H1 (cell line): ENCODE measurements at regions not wholly inside any gene's neighbourhood (a gene's known extent, or its start where the extent isn't known, plus 50 kb on each side); places are given as distances from the start of the nearest gene placed in this dataset.

ENCODE experiments used
- CTCF ChIA-PET: fragments of 300-600 bp; sonication (Branson Sonifier 250); formaldehyde crosslinking; loops from one replicate; lab custom pipeline; 2021; ENCODE audit not compliant: partially characterized antibody; lab: Charles Lee
- POLR2A ChIA-PET: fragments of 300-600 bp; sonication (Branson Sonifier 250); formaldehyde crosslinking; loops from one replicate; lab custom pipeline; 2021; ENCODE audit warnings: inconsistent platforms; ENCODE audit not compliant: partially characterized antibody; lab: Charles Lee
- DNase-seq, 2 experiments: peaks; one replicate each; pipeline versions ENCODE4 v3.0.0 to v3.0.0-alpha.2; 2010 to 2022; ENCODE audit warnings: low spot score in 2 of 2, low read depth in 1 of 2, mixed read lengths in 1 of 2
- FAIRE-seq: peaks from 2 replicates; lab custom pipeline; 2011; peaks lifted over from hg19 to GRCh38; lab: Jason Lieb, UNC
- H2AFZ ChIP-seq: 2 replicates; pipeline ENCODE4 v1.8.1; 2012; ENCODE audit warnings: low read length, inconsistent platforms
- H2AK5ac ChIP-seq: 2 replicates; pipeline ENCODE4 v1.6.1; 2013; ENCODE audit warnings: low read depth, low read length
- H2BK120ac ChIP-seq: replicated peaks from 2 replicates; pipeline ENCODE3; 2013; ENCODE audit warnings: low read depth, low read length, inconsistent platforms
- H2BK12ac ChIP-seq: 2 replicates; pipeline ENCODE4 v1.6.1; 2013; ENCODE audit warnings: low read depth, low read length
- H2BK15ac ChIP-seq: 2 replicates; pipeline ENCODE4 v1.6.1; 2013; ENCODE audit warnings: low read length
- H2BK20ac ChIP-seq: 2 replicates; pipeline ENCODE4 v1.6.1; 2013; ENCODE audit warnings: low read length
- H2BK5ac ChIP-seq: 2 replicates; pipeline ENCODE4 v1.6.1; 2013; ENCODE audit warnings: low read depth, low read length
- H3K14ac ChIP-seq: 2 replicates; pipeline ENCODE4 v1.6.1; 2013; ENCODE audit warnings: inconsistent platforms; ENCODE audit not compliant: insufficient read length
- H3K18ac ChIP-seq: 2 replicates; pipeline ENCODE4 v1.6.1; 2013; ENCODE audit warnings: low read length; ENCODE audit errors: extremely low read depth
- H3K23ac ChIP-seq: 2 replicates; pipeline ENCODE4 v1.6.1; 2013; ENCODE audit warnings: inconsistent platforms; ENCODE audit not compliant: insufficient read length
- H3K23me2 ChIP-seq: 2 replicates; pipeline ENCODE4 v1.6.1; 2013; ENCODE audit warnings: low read depth, low read length
- H3K27ac ChIP-seq: 2 replicates; pipeline ENCODE4 v1.6.1; 2011; ENCODE audit warnings: low read depth, low read length, inconsistent platforms
- H3K27me3 ChIP-seq, 4 experiments: replicated peaks in 1 of 4; 1 replicate in 1 of 4; 2 replicates in 3 of 4; pipeline versions ENCODE4 v1.6.1 to v1.8.1; 2011 to 2013; ENCODE audit warnings: low read length in 3 of 4, mild to moderate bottlenecking in 3 of 4, inconsistent platforms in 2 of 4, mixed read lengths in 2 of 4, moderate library complexity in 1 of 4; ENCODE audit not compliant: control insufficient read depth in 3 of 4, insufficient read depth in 3 of 4; ENCODE audit errors: extremely low read depth in 1 of 4
- H3K36me3 ChIP-seq, 4 experiments: 2 replicates each; pipeline versions ENCODE4 v1.6.1 to v1.8.1; 2011 to 2013; ENCODE audit warnings: mild to moderate bottlenecking in 4 of 4, low read length in 3 of 4, moderate library complexity in 2 of 4, control low read depth in 1 of 4, inconsistent platforms in 1 of 4; ENCODE audit not compliant: insufficient read depth in 4 of 4, control insufficient read depth in 2 of 4
- H3K4ac ChIP-seq: replicated peaks from 2 replicates; pipeline ENCODE3; 2013; ENCODE audit warnings: low read length, low read depth, mixed read lengths, inconsistent platforms; ENCODE audit not compliant: insufficient read length
- H3K4me1 ChIP-seq, 4 experiments: replicated peaks in 1 of 4; 1 replicate in 1 of 4; 2 replicates in 3 of 4; pipeline versions ENCODE4 v1.6.1 to v1.8.1; 2011 to 2013; ENCODE audit warnings: low read length in 3 of 4, inconsistent platforms in 2 of 4, mixed read lengths in 1 of 4; ENCODE audit not compliant: insufficient read depth in 4 of 4, control insufficient read depth in 3 of 4
- H3K4me2 ChIP-seq, 2 experiments: 2 replicates each; pipeline versions ENCODE4 v1.6.1 to v1.8.1; 2011 to 2013; ENCODE audit warnings: low read depth in 2 of 2, low read length in 2 of 2, control low read depth in 1 of 2, inconsistent platforms in 1 of 2, mild to moderate bottlenecking in 1 of 2; ENCODE audit not compliant: insufficient read depth in 1 of 2
- H3K4me3 ChIP-seq, 4 experiments: fragments of 200-600, 300-600 bp in 1 of 4; sonication (generic), shearing (Covaris generic), sonication (Bioruptor Twin) in 1 of 4; 2 replicates each; pipeline versions ENCODE4 v1.5.1 to v1.8.1; 2011 to 2016; ENCODE audit warnings: low read length in 4 of 4, low read depth in 3 of 4, control low read depth in 2 of 4, inconsistent platforms in 2 of 4, mild to moderate bottlenecking in 2 of 4, mixed read lengths in 1 of 4, moderate library complexity in 1 of 4; ENCODE audit not compliant: insufficient read depth in 2 of 4; ENCODE audit errors: extremely low read depth in 1 of 4
- H3K56ac ChIP-seq: replicated peaks from 2 replicates; pipeline ENCODE3; 2013; ENCODE audit warnings: low read depth, mild to moderate bottlenecking, mixed read lengths, low read length, inconsistent platforms; ENCODE audit not compliant: insufficient read length
- H3K79me1 ChIP-seq: 2 replicates; pipeline ENCODE4 v1.6.1; 2013; ENCODE audit warnings: low read depth, low read length, control low read depth
- H3K79me2 ChIP-seq, 2 experiments: 2 replicates each; pipeline versions ENCODE4 v1.6.1 to v1.8.1; 2012 to 2013; ENCODE audit warnings: low read length in 2 of 2, mild to moderate bottlenecking in 2 of 2, inconsistent platforms in 1 of 2; ENCODE audit not compliant: insufficient read depth in 2 of 2, control insufficient read depth in 1 of 2
- H3K9ac ChIP-seq, 4 experiments: replicated peaks in 1 of 4; 1 replicate in 1 of 4; 2 replicates in 3 of 4; pipeline versions ENCODE4 v1.6.1 to v1.8.1; 2011 to 2013; ENCODE audit warnings: low read depth in 3 of 4, low read length in 3 of 4, control low read depth in 2 of 4, mild to moderate bottlenecking in 2 of 4, moderate library complexity in 2 of 4, inconsistent platforms in 1 of 4; ENCODE audit errors: extremely low read depth in 1 of 4
- H3K9me3 ChIP-seq, 2 experiments: 2 replicates each; pipeline versions ENCODE4 v1.6.1 to v1.8.1; 2012 to 2013; ENCODE audit warnings: mild to moderate bottlenecking in 2 of 2, moderate library complexity in 2 of 2, control low read depth in 1 of 2, inconsistent platforms in 1 of 2, low read depth in 1 of 2, low read length in 1 of 2, mixed read lengths in 1 of 2; ENCODE audit not compliant: insufficient read depth in 2 of 2
- H4K20me1 ChIP-seq, 2 experiments: replicated peaks in 1 of 2; 2 replicates each; pipeline versions ENCODE3 to v1.8.1; 2011 to 2013; ENCODE audit warnings: inconsistent platforms in 2 of 2, low read length in 2 of 2, mild to moderate bottlenecking in 1 of 2; ENCODE audit not compliant: insufficient read depth in 2 of 2, control insufficient read depth in 1 of 2
- H4K5ac ChIP-seq: 2 replicates; pipeline ENCODE4 v1.6.1; 2013; ENCODE audit warnings: low read length, low read depth, mixed read lengths, inconsistent platforms; ENCODE audit not compliant: insufficient read length
- H4K8ac ChIP-seq: 2 replicates; pipeline ENCODE4 v1.8.0; 2013; ENCODE audit warnings: mild to moderate bottlenecking, moderate library complexity, low read length, inconsistent platforms; ENCODE audit not compliant: insufficient read depth; ENCODE audit errors: extremely low read depth
- H4K91ac ChIP-seq: replicated peaks from 2 replicates; pipeline ENCODE3; 2013; ENCODE audit warnings: low read length, mixed read lengths, inconsistent platforms; ENCODE audit not compliant: insufficient read length
- ATF2 ChIP-seq: IDR thresholded peaks from 2 replicates; pipeline ENCODE4 v1.6.1; 2012; ENCODE audit warnings: low read length, inconsistent platforms
- CBX8 ChIP-seq: fragments of 300-800, 300-1000 bp; sonication (generic); IDR thresholded peaks from 2 replicates; pipeline ENCODE4 v1.7.1; 2016; ENCODE audit warnings: low read depth, low read length, borderline replicate concordance
- KDM5A ChIP-seq: fragments of 200-600 bp; IDR thresholded peaks from 2 replicates; pipeline ENCODE4 v1.7.1; 2012; ENCODE audit warnings: mild to moderate bottlenecking, low read length, inconsistent platforms, mixed read lengths
- MAFK ChIP-seq: IDR thresholded peaks from 2 replicates; pipeline ENCODE4 v1.6.1; 2012; ENCODE audit warnings: low read depth, mild to moderate bottlenecking, improper control_type of control experiment, low read length
- PHF8 ChIP-seq: fragments of 200-600 bp; sonication (generic); conservative IDR thresholded peaks from 2 replicates; pipeline ENCODE4 v1.7.1; 2012; ENCODE audit warnings: low read depth, mild to moderate bottlenecking, inconsistent platforms, low read length, moderate library complexity
- SIX5 ChIP-seq: IDR thresholded peaks from 2 replicates; pipeline ENCODE4 v1.6.1; 2011; ENCODE audit warnings: mild to moderate bottlenecking, low read depth, low read length
- SP1 ChIP-seq: IDR thresholded peaks from 2 replicates; pipeline ENCODE4 v1.6.1; 2011; ENCODE audit warnings: low read depth, low read length
- TCF12 ChIP-seq: IDR thresholded peaks from 2 replicates; pipeline ENCODE4 v1.6.1; 2011; ENCODE audit warnings: low read depth, mild to moderate bottlenecking, low read length
- WGBS, 2 experiments: shearing (Covaris generic) in 1 of 2; methylation state at CpG; one replicate each; pipeline versions ENCODE4 v1.1.6 to v1.1.7; 2013 to 2015; ENCODE audit warnings: low lambda C conversion rate in 2 of 2, mixed read lengths in 2 of 2, inconsistent platforms in 1 of 2, low coverage in 1 of 2, missing lambda C conversion rate in 1 of 2; ENCODE audit not compliant: insufficient replicate concordance in 2 of 2, insufficient coverage in 1 of 2, insufficient read length in 1 of 2; ENCODE audit errors: extremely low coverage in 1 of 2, missing lambda C conversion rate in 1 of 2; 5-methylcytosine and 5-hydroxymethylcytosine counted together
- TF ChIP-seq, protein P1 (sequence below): IDR thresholded peaks from 2 replicates; pipeline ENCODE4 v1.6.1; 2012; ENCODE audit warnings: inconsistent platforms

DNA sequence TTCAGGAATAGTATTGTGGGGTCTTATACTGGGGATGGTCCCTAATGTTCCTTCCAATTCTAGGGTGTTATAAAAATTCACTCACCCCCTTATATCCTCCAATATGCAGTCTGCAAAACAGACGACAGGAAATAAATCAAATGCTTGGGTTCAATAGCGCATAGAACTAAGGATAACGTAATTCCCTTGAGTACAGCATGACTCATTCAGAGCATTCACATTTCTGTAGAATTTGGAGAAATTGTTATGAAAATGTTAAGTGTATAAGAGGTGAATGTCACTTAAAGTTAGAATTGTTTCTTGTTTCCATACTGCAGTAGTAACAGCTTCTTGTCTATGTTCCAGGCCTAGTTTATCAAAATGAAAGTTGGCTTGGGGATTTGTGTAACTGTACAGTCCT lies 271.4 kb downstream of the RPS29 start:
- H2AFZ ChIP-seq, result no peak overlapping the region
- ChIA-PET CTCF (no interaction called here), POLR2A (no interaction called here)
- no peak overlapping the region for H4K91ac ChIP-seq
- TF ChIP-seq, protein P1, sequence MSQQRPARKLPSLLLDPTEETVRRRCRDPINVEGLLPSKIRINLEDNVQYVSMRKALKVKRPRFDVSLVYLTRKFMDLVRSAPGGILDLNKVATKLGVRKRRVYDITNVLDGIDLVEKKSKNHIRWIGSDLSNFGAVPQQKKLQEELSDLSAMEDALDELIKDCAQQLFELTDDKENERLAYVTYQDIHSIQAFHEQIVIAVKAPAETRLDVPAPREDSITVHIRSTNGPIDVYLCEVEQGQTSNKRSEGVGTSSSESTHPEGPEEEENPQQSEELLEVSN, result no peak
- TF ChIP-seq CBX8 (no peak), TCF12 (no peak), ATF2 (no peak), MAFK (no peak), KDM5A (no peak), SIX5 (no peak), PHF8 (no peak), SP1 (no peak)
- H2BK20ac ChIP-seq, result no peak overlapping the region
- no peaks in the 10 kb centered on the region for H3K27me3 ChIP-seq
- H3K27ac ChIP-seq, result no peak overlapping the region
- FAIRE-seq (no peak), DNase-seq (no peak)
- H3K14ac ChIP-seq, result no peak overlapping the region
- no peaks in the 10 kb centered on the region for H3K79me1 ChIP-seq
- H3K23ac ChIP-seq, result no peak overlapping the region
- H2BK15ac ChIP-seq, result no peak overlapping the region
- no peak overlapping the region for H4K5ac ChIP-seq
- H3K4me3 ChIP-seq, result no peak overlapping the region
- no peak overlapping the region for H2BK12ac ChIP-seq
- peaks cover 0 to 2% (median 0%) of the 10 kb centered on the region in 4 experiments; a peak in 1 of 7 replicates for H3K4me1 ChIP-seq
- no peak overlapping the region for H2AK5ac ChIP-seq
- H3K9me3 ChIP-seq, result no peaks in the 10 kb centered on the region
- no peak overlapping the region for H3K56ac ChIP-seq
- WGBS, 2 experiments, result 87% methylated on average over 3 of the region's 3 CpGs; no CpG with 5 or more reads in 1 of the 2 experiments
- H2BK5ac ChIP-seq, result no peak overlapping the region
- H4K20me1 ChIP-seq, result no peaks in the 10 kb centered on the region
- no peaks in the 10 kb centered on the region for H3K79me2 ChIP-seq
- H3K4me2 ChIP-seq, result no peak overlapping the region
- no peak overlapping the region for H4K8ac ChIP-seq
- H2BK120ac ChIP-seq, result no peak overlapping the region
- no peak overlapping the region for H3K18ac ChIP-seq
- H3K9ac ChIP-seq, result no peak overlapping the region
- no peak overlapping the region for H3K4ac ChIP-seq
- no peaks in the 10 kb centered on the region for H3K36me3 ChIP-seq
- H3K23me2 ChIP-seq, result no peaks in the 10 kb centered on the region; the same call in 1 of the 2 replicates
